Lower lobe of right lung (tissue), 2 donors: ENCODE measurements at regions not wholly inside any gene's neighbourhood (a gene's known extent, or its start where the extent isn't known, plus 50 kb on each side); places are given as distances from the start of the nearest gene placed in this dataset.

Source experiments
- ATAC-seq, 2 donors: fragments of 200-7000 bp; cut with Tn5 transposase; one replicate each; pipeline ENCODE4 v1.9.1; 2020 to 2022; ENCODE audit warnings: mild to moderate bottlenecking in 2 of 2, moderate library complexity in 2 of 2
- DNase-seq: peaks from one replicate; pipeline ENCODE4 v3.0.0-alpha.2; 2020
- H3K27ac ChIP-seq: fragments of 200-600 bp; one replicate; pipeline ENCODE4 v1.8.0; 2022
- H3K27me3 ChIP-seq: fragments of 200-600 bp; one replicate; pipeline ENCODE4 v1.8.0; 2022; ENCODE audit warnings: low read depth
- H3K36me3 ChIP-seq: fragments of 200-600 bp; one replicate; pipeline ENCODE4 v1.8.0; 2022; ENCODE audit warnings: mild to moderate bottlenecking
- H3K4me1 ChIP-seq: fragments of 200-600 bp; one replicate; pipeline ENCODE4 v1.8.0; 2022
- H3K4me3 ChIP-seq: fragments of 200-600 bp; one replicate; pipeline ENCODE4 v1.8.0; 2022; ENCODE audit warnings: mild to moderate bottlenecking
- H3K9me3 ChIP-seq: fragments of 200-600 bp; one replicate; pipeline ENCODE4 v1.8.0; 2022
- CTCF ChIP-seq: fragments of 200-600 bp; IDR thresholded peaks from one replicate; pipeline ENCODE4 v1.8.0; 2022; ENCODE audit warnings: antibody characterized with exemption, mild to moderate bottlenecking
- intact Hi-C: fragments of 100-400 bp; cut with DNase I; formaldehyde crosslinking; loops from one replicate; pipeline ENCODE4 v1.11.0; 2022
- donor health status: DM: no; HTN: yes; CAD: no; lungs with severe emphysema.

DNA sequence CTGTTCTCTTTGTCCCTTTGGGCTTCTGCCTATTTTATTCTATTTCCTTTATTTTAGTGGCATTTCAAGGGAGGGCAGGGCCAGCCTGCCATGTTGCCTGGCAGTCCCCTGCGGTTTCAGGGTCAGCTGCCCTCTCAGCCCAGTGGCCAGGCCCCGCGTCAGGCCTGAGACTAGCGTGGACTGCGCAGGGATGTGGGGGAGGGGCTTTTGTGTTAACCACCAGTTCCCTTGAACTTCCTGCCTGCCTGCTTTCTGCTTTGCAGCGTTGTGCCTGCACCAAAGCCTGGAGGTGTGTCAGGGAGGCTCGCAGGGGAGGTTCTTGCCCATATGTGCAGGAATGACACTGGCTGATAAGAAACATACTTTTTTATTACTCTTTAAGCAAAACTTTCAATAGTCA is 157.6 kb downstream of the SLC35B3 start:
- Histone ChIP-seq H3K4me3 (no peak overlapping the region), H3K4me1 (no peaks in the 10 kb centered on the region), H3K27me3 (no peaks in the 10 kb centered on the region), H3K27ac (no peak overlapping the region), H3K36me3 (no peaks in the 10 kb centered on the region), H3K9me3 (no peaks in the 10 kb centered on the region)
- ATAC-seq (no peak), DNase-seq (no peak)
- intact Hi-C loops: no loop called here
- TF ChIP-seq CTCF: no peak

GRCh38 chr6:8276148-8276547 is 159.2 kb downstream of the SLC35B3 start:
- ATAC-seq: no peak
- H3K27ac ChIP-seq: no peak overlapping the region
- no peaks in the 10 kb centered on the region for H3K27me3 ChIP-seq
- intact Hi-C loops: no loop called here
- TF ChIP-seq CTCF: no peak
- no peak for DNase-seq
- H3K36me3 ChIP-seq: no peaks in the 10 kb centered on the region
- H3K4me1 ChIP-seq: no peaks in the 10 kb centered on the region
- no peak overlapping the region for H3K4me3 ChIP-seq
- no peaks in the 10 kb centered on the region for H3K9me3 ChIP-seq

GRCh38 chr6:8275667-8276066 is 159.7 kb downstream of the SLC35B3 start:
- Histone ChIP-seq H3K4me1 (no peaks in the 10 kb centered on the region), H3K27ac (no peak overlapping the region), H3K36me3 (no peaks in the 10 kb centered on the region), H3K27me3 (no peaks in the 10 kb centered on the region), H3K9me3 (no peaks in the 10 kb centered on the region), H3K4me3 (no peak overlapping the region)
- ATAC-seq (no peak), DNase-seq (no peak)
- intact Hi-C loops: no loop called here
- TF ChIP-seq CTCF: no peak

- no peaks in the 10 kb centered on the region for H3K9me3 ChIP-seq
- no peaks in the 10 kb centered on the region for H3K36me3 ChIP-seq
- no peak for TF ChIP-seq CTCF
- DNase-seq: no peak
- H3K27me3 ChIP-seq: no peaks in the 10 kb centered on the region
- no peak for ATAC-seq
- H3K27ac ChIP-seq: no peak overlapping the region
- H3K4me3 ChIP-seq: no peak overlapping the region
- intact Hi-C loops: no loop called here
- H3K4me1 ChIP-seq: no peaks in the 10 kb centered on the region
Observed at GRCh38 chr6:8274226-8274625, 161.1 kb downstream of the SLC35B3 start.

DNA sequence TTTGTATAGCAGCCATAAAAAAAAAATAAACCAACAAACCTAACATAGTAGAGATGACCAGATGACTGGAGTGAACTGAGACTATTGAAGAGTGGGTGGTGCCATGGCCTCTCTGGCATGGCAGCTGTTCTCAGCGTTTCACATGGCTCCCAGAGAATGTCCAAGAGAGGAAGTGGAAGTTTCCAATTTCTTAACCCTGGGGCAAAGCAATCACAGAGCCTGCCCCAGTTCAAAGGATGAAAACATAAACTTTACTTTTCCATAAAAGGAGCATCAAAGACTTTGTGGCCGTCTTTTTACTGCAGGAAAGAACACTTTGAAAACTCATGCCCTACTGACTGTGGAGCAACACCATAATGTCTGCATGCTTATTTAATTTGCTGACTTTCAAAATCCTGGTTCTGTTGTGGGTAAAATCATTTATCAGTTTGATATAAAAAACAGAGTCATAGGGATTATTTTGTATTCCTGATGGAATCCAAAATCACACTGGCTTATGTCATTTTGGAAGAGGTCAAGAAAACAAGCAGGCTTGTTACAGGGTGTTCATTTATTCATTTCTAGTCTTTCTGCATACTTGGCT is 165.4 kb downstream of the SLC35B3 start:
- Histone ChIP-seq H3K27me3 (no peaks in the 10 kb centered on the region), H3K27ac (no peak overlapping the region), H3K4me1 (no peaks in the 10 kb centered on the region), H3K36me3 (no peaks in the 10 kb centered on the region), H3K4me3 (no peak overlapping the region), H3K9me3 (no peaks in the 10 kb centered on the region)
- ATAC-seq (no peak), DNase-seq (no peak)
- intact Hi-C loops: no loop called here
- no peak for TF ChIP-seq CTCF

DNA sequence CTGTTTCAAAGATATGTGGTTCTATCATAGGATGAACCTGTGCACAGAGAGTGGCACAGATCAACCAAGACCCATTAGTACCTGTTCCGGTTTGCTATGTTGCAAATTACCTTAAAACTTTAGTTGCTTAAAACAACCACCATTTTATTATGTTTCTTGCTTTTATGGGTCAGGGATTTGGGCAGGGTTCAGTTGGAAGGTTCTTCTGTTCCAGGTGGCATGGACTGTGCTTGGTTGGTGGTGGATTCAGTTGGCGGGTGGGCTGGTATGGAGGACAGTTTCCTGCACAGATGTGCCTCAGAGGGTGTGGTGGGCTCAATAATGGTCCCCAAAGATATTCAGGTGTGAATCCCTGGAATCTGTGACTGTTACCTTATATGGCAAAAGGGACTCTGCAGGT is 166.3 kb downstream of the SLC35B3 start:
- no peaks in the 10 kb centered on the region for H3K27me3 ChIP-seq
- no peaks in the 10 kb centered on the region for H3K9me3 ChIP-seq
- H3K4me3 ChIP-seq: no peak overlapping the region
- H3K27ac ChIP-seq: no peak overlapping the region
- ATAC-seq (no peak), DNase-seq (no peak)
- intact Hi-C loops: no loop called here
- no peak for TF ChIP-seq CTCF
- no peaks in the 10 kb centered on the region for H3K4me1 ChIP-seq
- H3K36me3 ChIP-seq: no peaks in the 10 kb centered on the region
